ENCODE measurements at regions not wholly inside any gene's neighbourhood (a gene's known extent, or its start where the extent isn't known, plus 50 kb on each side); places are given as distances from the start of the nearest gene placed in this dataset.
A peak's percentile ranks its signal among the peaks of the same experiment; 100 is the strongest.
"Not testable (repeated sequence)": the region's sequence is repeated elsewhere in the genome, so short reads cannot be mapped to it uniquely, and the experiment has no call there.

GRCh38 chr12:105641749-105642148, 311.3 kb downstream of the C12orf75 start:
- H3K27me3 ChIP-seq = no peaks in the 10 kb centered on the region
- H3K4me3 ChIP-seq = no peak overlapping the region
- H3K27ac ChIP-seq = no peak overlapping the region
- no peaks in the 10 kb centered on the region for H3K36me3 ChIP-seq
- no peaks in the 10 kb centered on the region for H3K4me1 ChIP-seq
- no peaks in the 10 kb centered on the region for H3K9me3 ChIP-seq
- no peak for ATAC-seq
- 90 to 94% methylated on average over 3 of the region's 5 CpGs for WGBS, 2 donors (ENCODE audit: low coverage in 1 of 2)
- TF ChIP-seq POLR2A (IDR thresholded peaks at IDR 0.05) (no peak), CTCF (IDR thresholded peaks at IDR 0.05) (no peak), EP300 (IDR thresholded peaks at IDR 0.05) (no peak), POLR2AphosphoS5 (IDR thresholded peaks at IDR 0.05) (no peak)

DNA sequence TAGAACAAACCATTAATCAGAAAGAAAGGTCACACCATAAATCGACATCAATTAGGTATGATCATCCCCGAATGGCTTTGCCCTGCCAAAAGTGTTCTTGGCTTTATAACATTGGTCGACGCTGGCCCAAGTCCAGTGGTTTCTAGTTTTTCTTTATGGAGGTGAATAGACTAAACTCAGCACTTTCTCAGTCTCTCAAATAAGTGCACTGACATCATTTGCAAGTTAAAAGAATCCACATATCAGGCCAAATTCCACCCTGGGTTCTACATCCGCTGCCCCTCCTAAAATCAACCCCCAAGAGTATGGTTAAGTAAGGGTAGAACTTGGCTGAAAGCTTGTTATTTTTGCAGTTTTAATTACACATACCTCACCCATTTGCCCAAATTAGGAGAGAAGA, 314.3 kb downstream of the C12orf75 start:
- Histone ChIP-seq H3K9me3 (peaks cover 0 to 3% (median 0%) of the 10 kb centered on the region in 3 donors), H3K36me3 (no peaks in the 10 kb centered on the region), H3K27ac (no peak overlapping the region), H3K27me3 (no peaks in the 10 kb centered on the region), H3K4me1 (no peaks in the 10 kb centered on the region), H3K4me3 (no peak overlapping the region)
- TF ChIP-seq CTCF (IDR thresholded peaks at IDR 0.05) (no peak), EP300 (IDR thresholded peaks at IDR 0.05) (no peak)
- ATAC-seq = no peak
- 58 to 68% methylated on average over 5 of the region's 5 CpGs for WGBS, 2 donors (ENCODE audit: low coverage in 1 of 2)

- Histone ChIP-seq H3K27me3 (no peaks in the 10 kb centered on the region), H3K9me3 (peaks cover 0 to 7% (median 0%) of the 10 kb centered on the region in 3 donors), H3K27ac (no peak overlapping the region), H3K4me1 (peaks cover 0 to 7% (median 0%) of the 10 kb centered on the region in 3 donors), H3K4me3 (no peak overlapping the region), H3K36me3 (no peaks in the 10 kb centered on the region)
- peak; percentile 61 for ATAC-seq
- WGBS, 2 donors (ENCODE audit: low coverage in 1 of 2) = 67 to 86% methylated on average over 1 of the region's 1 CpG
- TF ChIP-seq CTCF (IDR thresholded peaks at IDR 0.05) = no peak
- no peak for TF ChIP-seq POLR2A (IDR thresholded peaks at IDR 0.05)
- TF ChIP-seq POLR2AphosphoS5 (IDR thresholded peaks at IDR 0.05) = no peak
- TF ChIP-seq EP300 (IDR thresholded peaks at IDR 0.05) = no peak
These were observed 324.1 kb downstream of the C12orf75 start for GRCh38 chr12:105654606-105655005.

GRCh38 chr12:105658389-105658788, 327.9 kb downstream of the C12orf75 start:
- Histone ChIP-seq H3K4me3 (no peak overlapping the region), H3K36me3 (no peaks in the 10 kb centered on the region), H3K4me1 (peaks cover 0 to 16% (median 0%) of the 10 kb centered on the region in 3 donors), H3K27me3 (no peaks in the 10 kb centered on the region), H3K27ac (peak overlapping the region in 3 of 4 donors; percentile 37 to 63 (median 53)), H3K9me3 (no peaks in the 10 kb centered on the region)
- no peak for ATAC-seq
- 66 to 88% methylated on average over 1 to 2 of the region's 2 CpGs for WGBS, 2 donors (ENCODE audit: low coverage in 1 of 2)
- no peak for TF ChIP-seq POLR2AphosphoS5 (IDR thresholded peaks at IDR 0.05)
- no peak for TF ChIP-seq EP300 (IDR thresholded peaks at IDR 0.05)
- TF ChIP-seq CTCF (IDR thresholded peaks at IDR 0.05) = no peak
- no peak for TF ChIP-seq POLR2A (IDR thresholded peaks at IDR 0.05)

DNA sequence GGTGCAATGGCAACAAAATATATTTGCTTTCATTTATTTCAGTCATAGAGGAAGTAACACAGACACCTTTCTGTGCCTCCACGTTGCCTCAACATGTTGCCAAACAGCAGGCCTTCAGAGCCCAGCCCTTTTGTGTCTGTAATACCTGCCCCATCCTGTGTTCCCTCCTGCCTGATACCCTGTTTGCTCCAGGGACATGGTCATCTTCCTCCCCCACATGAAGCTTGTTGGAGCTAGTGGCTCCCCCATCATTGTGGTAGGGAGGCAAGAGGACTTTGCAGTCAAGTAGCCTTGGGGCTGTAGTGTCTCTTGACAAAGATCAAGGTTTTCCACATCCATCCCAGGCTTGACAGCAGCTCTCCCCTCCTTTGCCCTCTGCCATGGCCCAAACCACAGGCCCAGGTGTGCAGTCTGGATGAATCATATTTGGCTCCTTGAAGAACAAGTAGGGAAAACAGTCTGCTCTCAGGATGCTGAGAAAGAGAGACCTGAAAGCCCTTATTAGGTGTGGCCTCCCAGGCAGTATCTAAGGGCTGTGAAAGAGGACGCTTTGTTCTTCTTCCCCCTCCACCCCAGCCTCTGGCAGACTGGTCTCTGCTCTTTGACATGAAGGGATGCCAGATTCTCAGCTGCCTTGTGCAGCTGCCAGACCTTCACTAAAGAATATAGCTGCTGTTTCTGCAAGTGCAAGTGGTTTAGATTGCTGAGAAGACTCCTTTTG, 329.0 kb downstream of the C12orf75 start:
- TF ChIP-seq POLR2A (IDR thresholded peaks at IDR 0.05) = no peak
- TF ChIP-seq POLR2AphosphoS5 (IDR thresholded peaks at IDR 0.05) = no peak
- TF ChIP-seq CTCF (IDR thresholded peaks at IDR 0.05) = no peak
- no peak for TF ChIP-seq EP300 (IDR thresholded peaks at IDR 0.05)
- peak; percentile 61 for ATAC-seq
- WGBS, 2 donors (ENCODE audit: low coverage in 1 of 2) = 31 to 60% methylated on average over 1 to 2 of the region's 2 CpGs
- H3K27me3 ChIP-seq = no peaks in the 10 kb centered on the region
- H3K4me3 ChIP-seq = no peak overlapping the region
- no peaks in the 10 kb centered on the region for H3K9me3 ChIP-seq
- no peaks in the 10 kb centered on the region for H3K36me3 ChIP-seq
- peaks cover 0 to 16% (median 0%) of the 10 kb centered on the region in 3 donors for H3K4me1 ChIP-seq
- H3K27ac ChIP-seq = peak overlapping the region in 3 of 4 donors; percentile 37 to 63 (median 53)

DNA sequence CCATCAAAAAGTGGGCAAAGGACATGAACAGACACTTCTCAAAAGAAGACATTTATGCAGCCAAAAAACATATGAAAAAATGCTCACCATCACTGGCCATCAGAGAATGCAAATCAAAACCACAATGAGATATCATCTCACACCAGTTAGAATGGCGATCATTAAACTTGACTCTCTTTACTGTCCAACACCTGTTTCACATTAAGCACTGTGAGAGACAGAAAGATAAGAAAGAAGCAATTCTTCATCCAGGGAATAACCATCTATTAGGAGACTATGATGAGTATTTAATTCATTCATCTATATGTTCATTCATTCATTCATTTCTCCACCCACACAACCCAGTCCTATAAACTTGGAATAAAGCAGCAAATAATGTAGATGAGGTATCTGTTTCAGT, 334.3 kb downstream of the C12orf75 start:
- H3K4me1 ChIP-seq, H3K27me3 ChIP-seq, H3K36me3 ChIP-seq, H3K4me3 ChIP-seq, H3K9me3 ChIP-seq, ATAC-seq, H3K27ac ChIP-seq: not testable (repeated sequence)
- 86 to 100% methylated on average over 1 of the region's 1 CpG for WGBS, 2 donors (ENCODE audit: low coverage in 1 of 2)
